ENCODE measurements at regions not wholly inside any gene's neighbourhood (a gene's known extent, or its start where the extent isn't known, plus 50 kb on each side); places are given as distances from the start of the nearest gene placed in this dataset.

- TF ChIP-seq POLR2AphosphoS5 (IDR thresholded peaks at IDR 0.05; ENCODE audit: low read depth, low read length), result no peak
- no peak for TF ChIP-seq REST (IDR thresholded peaks at IDR 0.05; ENCODE audit: insufficient read depth in 1 of 2, low read depth in 2 of 2, low read length in 2 of 2)
- TF ChIP-seq SIN3A (IDR thresholded peaks at IDR 0.05; ENCODE audit: borderline replicate concordance, insufficient read depth, low read length), result no peak
- no peak for TF ChIP-seq TAF1 (IDR thresholded peaks at IDR 0.05; ENCODE audit: borderline replicate concordance, insufficient read depth, low read length)
Observed at GRCh38 chr10:80917636-80918035, 379.9 kb downstream of the SH2D4B start.

Measured in PFSK-1 (cell line).